Keratinocyte (primary cell): ENCODE measurements at regions not wholly inside any gene's neighbourhood (a gene's known extent, or its start where the extent isn't known, plus 50 kb on each side); places are given as distances from the start of the nearest gene placed in this dataset.

Experiments
- DNase-seq: peaks from one replicate; pipeline ENCODE4 v3.0.0-alpha.2; 2011; ENCODE audit warnings: low read depth, missing footprints, low spot score
- FAIRE-seq: peaks from 2 replicates; lab custom pipeline; 2011; peaks lifted over from hg19 to GRCh38; lab: Jason Lieb, UNC
- H2AFZ ChIP-seq: 2 replicates; pipeline ENCODE4 v1.6.0; 2012; ENCODE audit warnings: low read length, control low read depth, inconsistent platforms; ENCODE audit not compliant: control insufficient read depth
- H3K27ac ChIP-seq: 2 replicates; pipeline ENCODE4 v1.5.1; 2011; ENCODE audit warnings: low read length; ENCODE audit not compliant: control insufficient read depth, insufficient read depth
- H3K27me3 ChIP-seq: 3 replicates; pipeline ENCODE4 v1.6.0; 2011; ENCODE audit warnings: low read length; ENCODE audit not compliant: control insufficient read depth, insufficient read depth; ENCODE audit errors: extremely low read depth
- H3K36me3 ChIP-seq, 2 experiments: 2 replicates in 1 of 2; 3 replicates in 1 of 2; pipeline ENCODE4 v1.5.1; 2011; ENCODE audit warnings: low read length in 2 of 2, mild to moderate bottlenecking in 1 of 2; ENCODE audit not compliant: control insufficient read depth in 2 of 2, insufficient read depth in 2 of 2; ENCODE audit errors: extremely low read depth in 1 of 2
- H3K4me1 ChIP-seq: 3 replicates; pipeline ENCODE4 v1.5.1; 2011; ENCODE audit warnings: low read length; ENCODE audit not compliant: control insufficient read depth, insufficient read depth; ENCODE audit errors: extremely low read depth
- H3K4me2 ChIP-seq: 3 replicates; pipeline ENCODE4 v1.6.0; 2011; ENCODE audit warnings: low read depth, low read length; ENCODE audit not compliant: control insufficient read depth, insufficient read depth; ENCODE audit errors: extremely low read depth
- H3K4me3 ChIP-seq, 3 experiments: fragments of 200-600 bp in 1 of 3; sonication (generic) in 1 of 3; 2 replicates in 2 of 3; 3 replicates in 1 of 3; pipeline ENCODE4 v1.5.1; 2011 to 2016; ENCODE audit warnings: low read length in 3 of 3, mild to moderate bottlenecking in 3 of 3, control low read depth in 2 of 3, inconsistent platforms in 1 of 3, low read depth in 1 of 3, mixed read lengths in 1 of 3, mixed run types in 1 of 3, moderate library complexity in 1 of 3; ENCODE audit not compliant: control insufficient read depth in 2 of 3, insufficient read depth in 2 of 3; ENCODE audit errors: extremely low read depth in 1 of 3
- H3K79me2 ChIP-seq: 2 replicates; pipeline ENCODE4 v1.6.0; 2012; ENCODE audit warnings: low read length; ENCODE audit not compliant: control insufficient read depth, insufficient read depth
- H3K9ac ChIP-seq: 3 replicates; pipeline ENCODE4 v1.6.0; 2011; ENCODE audit warnings: low read length; ENCODE audit not compliant: control insufficient read depth, insufficient read depth; ENCODE audit errors: extremely low read depth
- H3K9me1 ChIP-seq: 3 replicates; pipeline ENCODE4 v1.6.0; 2011; ENCODE audit warnings: low read length; ENCODE audit not compliant: control insufficient read depth, insufficient read depth; ENCODE audit errors: extremely low read depth
- H3K9me3 ChIP-seq: 2 replicates; pipeline ENCODE4 v1.5.1; 2012; ENCODE audit warnings: low read depth, low read length; ENCODE audit not compliant: control insufficient read depth
- H4K20me1 ChIP-seq: 3 replicates; pipeline ENCODE4 v1.6.0; 2011; ENCODE audit warnings: low read length; ENCODE audit not compliant: control insufficient read depth, insufficient read depth; ENCODE audit errors: extremely low read depth
- CTCF ChIP-seq, 3 experiments: IDR thresholded peaks in 1 of 3; conservative IDR thresholded peaks in 1 of 3; optimal IDR thresholded peaks in 1 of 3; 2 replicates in 2 of 3; 3 replicates in 1 of 3; pipeline versions ENCODE3 to v1.5.1; 2011; ENCODE audit warnings: low read length in 3 of 3, mild to moderate bottlenecking in 3 of 3, moderate library complexity in 2 of 3, control low read depth in 1 of 3, inconsistent platforms in 1 of 3; ENCODE audit not compliant: insufficient read depth in 2 of 3; ENCODE audit errors: extremely low read depth in 1 of 3
- EZH2 ChIP-seq: IDR thresholded peaks from one replicate; pipeline ENCODE4 v1.6.1; 2012; ENCODE audit warnings: inconsistent platforms, mild to moderate bottlenecking, low read length, moderate library complexity
- dilution Hi-C: fragments of 300-500 bp; cut with MboI; formaldehyde crosslinking; loops from one replicate; pipeline ENCODE4 v1.7.0; 2020; ENCODE audit warnings: low sequenced_read_pairs; ENCODE audit not compliant: extremely low pct_ligation_motif_present

DNA sequence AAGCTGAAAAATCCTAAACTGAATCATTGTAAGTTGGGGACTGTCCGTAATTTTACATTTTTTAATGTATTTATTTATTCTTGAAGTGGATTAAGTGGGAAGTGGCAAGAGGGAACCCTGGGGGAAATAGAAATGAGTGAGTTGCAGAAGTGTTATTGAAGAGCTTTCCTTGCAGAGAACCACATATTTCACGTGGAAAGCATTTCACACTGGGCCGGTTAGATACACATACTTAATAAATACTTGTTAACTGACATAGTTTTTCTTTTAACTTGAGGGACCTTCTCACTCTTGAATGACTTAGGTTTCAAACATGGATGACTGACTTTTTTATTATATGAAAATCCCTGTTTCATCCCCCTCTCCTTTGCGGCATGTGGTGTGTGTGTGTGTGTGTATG lies 239.3 kb downstream of the LMO4 start:
- H3K27me3 ChIP-seq = no peaks in the 10 kb centered on the region
- no peaks in the 10 kb centered on the region for H3K79me2 ChIP-seq
- DNase-seq = no peak
- no peak overlapping the region for H3K9ac ChIP-seq
- H3K4me3 ChIP-seq = no peak overlapping the region
- dilution Hi-C loops = no loop called here
- H4K20me1 ChIP-seq = no peaks in the 10 kb centered on the region
- no peaks in the 10 kb centered on the region for H3K9me3 ChIP-seq
- H3K9me1 ChIP-seq = no peaks in the 10 kb centered on the region
- H2AFZ ChIP-seq = no peak overlapping the region
- no peak for TF ChIP-seq CTCF (optimal IDR thresholded peaks at IDR 0.05 in 1 of 3, IDR thresholded peaks at IDR 0.05 in 1 of 3, conservative IDR thresholded peaks at IDR 0.05 in 1 of 3; ENCODE audit: extremely low read depth in 1 of 3, insufficient read depth in 2 of 3, low read length in 3 of 3)
- TF ChIP-seq EZH2 = no peak
- H3K4me2 ChIP-seq = no peak overlapping the region
- no peaks in the 10 kb centered on the region for H3K36me3 ChIP-seq
- H3K27ac ChIP-seq = no peak overlapping the region
- no peak for FAIRE-seq
- no peaks in the 10 kb centered on the region for H3K4me1 ChIP-seq

- Histone ChIP-seq H3K4me1 (no peaks in the 10 kb centered on the region), H2AFZ (no peak overlapping the region), H3K27me3 (no peaks in the 10 kb centered on the region), H3K27ac (no peak overlapping the region), H3K79me2 (no peaks in the 10 kb centered on the region), H3K9me1 (no peaks in the 10 kb centered on the region), H3K36me3 (no peaks in the 10 kb centered on the region), H3K4me3 (no peak overlapping the region), H4K20me1 (no peaks in the 10 kb centered on the region), H3K4me2 (no peak overlapping the region), H3K9ac (no peak overlapping the region), H3K9me3 (no peaks in the 10 kb centered on the region)
- dilution Hi-C loops = no loop called here
- FAIRE-seq (no peak), DNase-seq (no peak)
- TF ChIP-seq CTCF (optimal IDR thresholded peaks at IDR 0.05 in 1 of 3, IDR thresholded peaks at IDR 0.05 in 1 of 3, conservative IDR thresholded peaks at IDR 0.05 in 1 of 3; ENCODE audit: extremely low read depth in 1 of 3, insufficient read depth in 2 of 3, low read length in 3 of 3) (no peak), EZH2 (no peak)
These were observed 240.2 kb downstream of the LMO4 start for GRCh38 chr1:87568911-87569310.
